Inflammatory macrophage (primary cell): ENCODE measurements at regions not wholly inside any gene's neighbourhood (a gene's known extent, or its start where the extent isn't known, plus 50 kb on each side); places are given as distances from the start of the nearest gene placed in this dataset.

ENCODE experiments used
- DNase-seq, 2 donors: peaks; one replicate each; pipeline ENCODE4 v3.0.0-alpha.2; 2020 to 2022

DNA sequence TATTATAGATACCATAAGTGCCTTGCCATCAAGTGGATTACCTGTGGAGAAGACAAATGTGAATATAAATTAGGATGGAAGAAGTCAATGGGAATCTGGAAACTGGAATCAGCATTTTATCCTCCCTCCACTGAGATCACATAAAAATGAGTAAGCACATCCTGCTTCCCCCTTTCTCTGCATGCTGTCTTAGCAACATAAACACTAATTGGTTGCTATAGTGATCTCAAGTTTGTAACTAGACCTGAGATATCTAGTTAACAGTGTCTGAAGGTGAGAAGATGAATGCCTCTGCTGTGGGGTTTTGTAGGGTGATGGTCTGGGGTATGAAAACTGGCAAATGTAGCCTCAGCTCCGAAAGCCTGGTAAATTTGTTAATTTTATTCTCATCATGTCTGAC, 1357.5 kb upstream of the CELF4 start:
- no peak for DNase-seq

- no peak for DNase-seq
These were observed 1344.4 kb upstream of the CELF4 start for GRCh38 chr18:38909972-38910371.

DNA sequence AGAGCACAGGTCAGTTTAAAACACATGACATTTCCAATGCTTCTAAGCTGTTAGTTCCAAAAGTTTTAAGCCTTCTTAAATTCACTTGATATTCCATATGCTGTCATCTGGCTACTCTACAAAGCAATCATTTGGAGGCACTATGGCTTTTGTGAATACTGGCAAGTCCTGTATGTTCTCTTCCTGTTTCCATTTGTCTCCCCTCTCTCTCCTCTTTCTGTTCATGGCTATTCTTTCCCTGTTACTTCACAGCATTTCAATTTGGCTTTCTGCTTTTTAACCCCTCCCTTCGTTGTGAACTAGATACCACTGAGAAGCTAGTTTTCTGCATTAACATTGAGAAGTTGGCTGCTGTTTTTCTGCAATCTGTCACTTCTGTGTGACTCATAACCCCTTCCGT, 1337.2 kb upstream of the CELF4 start:
- DNase-seq: no peak

- DNase-seq: no peak
These were observed 1334.8 kb upstream of the CELF4 start for GRCh38 chr18:38900445-38900844.

GRCh38 chr18:38900031-38900430, 1334.4 kb upstream of the CELF4 start:
- DNase-seq: no peak

GRCh38 chr18:38899252-38899651, 1333.7 kb upstream of the CELF4 start:
- DNase-seq: no peak

GRCh38 chr18:38898167-38898566, 1332.6 kb upstream of the CELF4 start:
- DNase-seq: no peak

- no peak for DNase-seq
These were observed 1330.0 kb upstream of the CELF4 start for GRCh38 chr18:38895560-38895959.

DNA sequence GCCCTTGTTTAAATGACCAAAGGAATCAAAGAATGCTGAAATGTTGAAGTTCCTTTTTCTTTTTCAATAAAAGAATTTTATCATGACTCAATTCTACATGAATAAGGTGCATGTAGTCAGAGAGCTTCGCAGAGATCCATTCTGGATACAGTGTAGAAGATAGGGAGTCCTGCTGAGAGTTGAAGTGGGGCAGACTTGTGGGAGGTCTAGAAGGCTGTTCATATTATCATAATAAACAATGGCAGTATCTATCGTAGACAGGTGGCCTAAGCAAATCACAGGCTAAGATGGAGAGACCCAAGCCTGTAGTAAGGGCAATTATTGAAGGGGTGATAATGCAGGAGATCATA, 1322.0 kb upstream of the CELF4 start:
- no peak for DNase-seq

DNA sequence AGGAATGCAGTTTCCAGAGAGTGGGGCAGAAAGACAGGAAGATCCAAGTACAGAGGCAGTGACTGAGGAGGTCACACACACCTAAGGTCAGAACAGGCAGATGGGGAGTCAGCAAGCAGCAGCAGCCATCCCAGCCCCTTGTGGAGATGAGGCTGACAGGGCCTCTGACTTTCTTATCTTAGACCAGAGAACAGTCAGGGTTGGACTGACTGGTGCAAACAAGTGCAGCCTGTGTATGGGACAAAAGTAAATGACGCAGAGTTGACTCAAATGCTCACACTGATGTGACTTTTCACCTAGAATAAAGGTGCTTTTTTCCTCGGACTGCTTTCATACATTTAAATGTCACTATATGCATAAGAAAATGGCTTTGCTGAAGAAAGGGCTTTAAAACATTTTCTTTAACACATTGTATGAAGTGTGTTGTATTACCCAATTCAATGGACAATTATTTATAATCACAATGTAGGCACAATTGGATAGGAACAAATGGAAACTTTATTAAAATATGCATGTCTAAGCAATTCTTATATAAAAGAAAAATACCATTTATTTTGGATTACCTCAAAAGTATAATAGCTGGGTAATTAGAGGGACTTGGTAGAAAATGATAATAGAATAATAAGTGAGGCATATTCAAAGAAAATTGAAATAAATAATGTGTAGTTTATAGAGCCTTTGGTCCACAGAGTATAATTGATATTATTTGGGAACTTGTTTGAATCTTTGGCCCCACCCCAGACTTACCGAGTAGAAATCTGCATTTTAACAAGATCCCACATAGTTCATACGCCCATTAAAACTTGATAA, 1321.5 kb upstream of the CELF4 start:
- no peak for DNase-seq

GRCh38 chr18:38886235-38886634, 1320.6 kb upstream of the CELF4 start:
- DNase-seq: no peak

GRCh38 chr18:38884050-38884449, 1318.5 kb upstream of the CELF4 start:
- no peak for DNase-seq

- DNase-seq: no peak
These were observed 1317.5 kb upstream of the CELF4 start for GRCh38 chr18:38883111-38883510.

- no peak for DNase-seq
These were observed 1314.3 kb upstream of the CELF4 start for GRCh38 chr18:38879871-38880270.

DNA sequence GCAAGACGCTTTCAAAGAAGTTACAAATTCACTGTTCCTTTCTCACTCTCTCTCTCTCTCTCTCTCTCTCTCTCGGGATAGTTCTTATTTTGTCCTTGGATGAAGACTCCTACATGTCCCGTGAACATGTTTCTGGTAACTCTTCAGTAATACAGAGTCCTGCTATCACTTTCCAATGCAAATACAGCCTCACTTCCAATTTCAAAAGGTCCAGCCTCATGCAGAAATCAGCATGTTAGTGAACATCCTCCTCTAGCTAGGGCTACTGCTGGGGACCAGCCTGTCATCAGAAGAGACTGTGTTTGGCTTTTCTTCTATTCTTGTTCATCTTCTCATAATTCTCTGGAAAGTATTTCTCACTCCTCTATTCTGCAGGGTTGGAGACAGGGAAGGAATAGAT, 1306.7 kb upstream of the CELF4 start:
- no peak for DNase-seq

DNA sequence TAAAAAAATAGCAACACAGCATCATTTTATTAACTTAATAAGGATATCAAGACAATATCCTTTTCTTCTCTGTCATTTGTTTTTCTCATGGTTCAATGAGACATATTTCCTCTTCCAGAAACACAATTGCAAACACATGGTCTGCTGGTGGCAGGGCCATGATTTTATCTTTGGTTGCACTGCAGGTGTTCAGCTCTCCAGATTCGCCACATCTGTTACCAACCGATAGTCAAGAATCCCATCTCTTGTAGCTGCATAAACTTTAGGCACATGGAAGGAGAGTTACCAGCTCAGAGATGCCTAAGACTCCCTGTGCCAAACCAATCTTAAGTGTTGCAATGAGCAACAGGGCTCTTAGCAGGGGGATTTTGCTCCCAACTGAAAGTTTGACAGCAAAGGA, 1303.2 kb upstream of the CELF4 start:
- DNase-seq: no peak

GRCh38 chr18:38867680-38868079, 1302.1 kb upstream of the CELF4 start:
- no peak for DNase-seq

- DNase-seq: no peak
These were observed 1285.9 kb upstream of the CELF4 start for GRCh38 chr18:38851526-38851925.

GRCh38 chr18:38847326-38847725, 1281.7 kb upstream of the CELF4 start:
- no peak for DNase-seq

GRCh38 chr18:38843291-38843690, 1277.7 kb upstream of the CELF4 start:
- DNase-seq: no peak

- no peak for DNase-seq
These were observed 1260.6 kb upstream of the CELF4 start for GRCh38 chr18:38826247-38826646.

GRCh38 chr18:38811209-38811608, 1245.6 kb upstream of the CELF4 start:
- no peak for DNase-seq

GRCh38 chr18:38810789-38811188, 1245.2 kb upstream of the CELF4 start:
- no peak for DNase-seq

DNA sequence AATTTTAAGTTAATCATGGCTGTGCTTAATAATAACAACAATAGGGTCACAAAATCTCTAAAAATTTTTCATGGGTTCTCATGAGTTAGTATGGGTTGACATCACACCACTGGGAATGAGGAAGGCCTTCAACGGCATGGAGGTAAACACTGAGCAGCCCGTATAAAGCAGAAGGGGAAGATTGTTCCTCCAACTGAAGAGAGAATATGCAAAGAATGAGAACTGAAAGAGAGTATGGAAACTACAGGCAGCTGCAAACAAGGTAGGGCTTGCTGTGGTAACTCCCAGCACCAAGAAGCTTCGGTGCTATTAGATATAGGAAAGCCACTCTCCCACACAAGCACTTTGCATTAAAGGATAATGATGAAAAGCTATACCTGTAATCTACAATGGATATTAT, 1242.3 kb upstream of the CELF4 start:
- DNase-seq: no peak

GRCh38 chr18:38805256-38805655, 1239.7 kb upstream of the CELF4 start:
- DNase-seq: no peak
